Spleen (tissue), 11 donors: ENCODE measurements at regions not wholly inside any gene's neighbourhood (a gene's known extent, or its start where the extent isn't known, plus 50 kb on each side); places are given as distances from the start of the nearest gene placed in this dataset.

Experiments used
- DNase-seq: peaks from one replicate; pipeline ENCODE4 v3.0.0-alpha.2; 2020
- H3K27ac ChIP-seq, 8 donors: fragments of 200-600 bp; sonication (generic) in 7 of 8; 1 replicate in 4 of 8; 2 replicates in 4 of 8; pipeline versions ENCODE4 v1.5.0 to v1.8.0; 2016 to 2021; ENCODE audit warnings: inconsistent platforms in 4 of 8, mild to moderate bottlenecking in 4 of 8, moderate library complexity in 1 of 8
- H3K27me3 ChIP-seq, 7 donors: fragments of 200-600 bp; sonication (generic) in 6 of 7; replicated peaks in 1 of 7; 1 replicate in 4 of 7; 2 replicates in 3 of 7; pipeline versions ENCODE4 v1.5.0 to v1.8.0; 2016 to 2021; ENCODE audit warnings: inconsistent platforms in 3 of 7, mild to moderate bottlenecking in 1 of 7
- H3K36me3 ChIP-seq, 6 donors: fragments of 200-600 bp; sonication (generic) in 5 of 6; 1 replicate in 4 of 6; 2 replicates in 2 of 6; pipeline versions ENCODE4 v1.5.0 to v1.8.0; 2016 to 2021; ENCODE audit warnings: inconsistent platforms in 2 of 6
- H3K4me1 ChIP-seq, 6 donors: fragments of 200-600 bp; sonication (generic) in 5 of 6; 1 replicate in 3 of 6; 2 replicates in 3 of 6; pipeline versions ENCODE4 v1.5.0 to v1.8.0; 2016 to 2021; ENCODE audit warnings: inconsistent platforms in 3 of 6
- H3K4me3 ChIP-seq, 8 donors: fragments of 200-600 bp; sonication (generic) in 7 of 8; 1 replicate in 4 of 8; 2 replicates in 4 of 8; pipeline versions ENCODE4 v1.5.0 to v1.8.0; 2016 to 2021; ENCODE audit warnings: inconsistent platforms in 4 of 8, mild to moderate bottlenecking in 4 of 8, moderate library complexity in 2 of 8
- H3K9me3 ChIP-seq, 8 donors: fragments of 200-600 bp; sonication (generic) in 7 of 8; 1 replicate in 4 of 8; 2 replicates in 4 of 8; pipeline versions ENCODE4 v1.5.0 to v1.8.0; 2016 to 2021; ENCODE audit warnings: inconsistent platforms in 4 of 8
- POLR2A ChIP-seq, 3 donors: fragments of 450-650 bp; IDR thresholded peaks; one replicate each; pipeline ENCODE4 v1.5.1; 2017; ENCODE audit warnings: antibody characterized with exemption in 3 of 3, mild to moderate bottlenecking in 1 of 3
- POLR2AphosphoS5 ChIP-seq, 3 donors: sonication (generic); formaldehyde crosslinking; IDR thresholded peaks; one replicate each; pipeline ENCODE4 v1.5.1; 2017; ENCODE audit warnings: antibody characterized with exemption in 3 of 3
- WGBS, 5 donors: extraction: QIAGEN DNeasy Blood & Tissue Kit in 3 of 5; methylation state at CpG; one replicate each; pipeline versions ENCODE4 v1.1.5 to v1.1.7; 2013 to 2018; 5-methylcytosine and 5-hydroxymethylcytosine counted together
- intact Hi-C: fragments of 100-400 bp; cut with DNase I; formaldehyde crosslinking; loops from one replicate; pipeline ENCODE4 v1.15.0; 2023; ENCODE audit warnings: low total_unique reads
- TF ChIP-seq, protein P1 (sequence below), 11 experiments: fragments of 200-600 bp in 7 of 11; fragments of 450-650 bp in 4 of 11; sonication (generic) in 4 of 11; IDR thresholded peaks in 8 of 11; conservative IDR thresholded peaks in 3 of 11; 1 replicate in 7 of 11; 2 replicates in 4 of 11; pipeline versions ENCODE4 v1.4.0 to v1.8.0; 2016 to 2021; ENCODE audit warnings: antibody characterized with exemption in 11 of 11, inconsistent platforms in 4 of 11, mild to moderate bottlenecking in 1 of 11
- donor health status: healthy with polysubstance abuse.
- donor health status: DM: no; HTN: no; CAD: no; lungs with moderate emphysema.
- donor health status: DM: no; HTN: no; CAD: no.
- donor health status: Bipolar disorder and iron deficiency.
- donor health status: healthy.
- donor health status: DM: no; HTN: no; CAD: no.
- donor health status: DM: yes; HTN: yes; CAD: no.

DNA sequence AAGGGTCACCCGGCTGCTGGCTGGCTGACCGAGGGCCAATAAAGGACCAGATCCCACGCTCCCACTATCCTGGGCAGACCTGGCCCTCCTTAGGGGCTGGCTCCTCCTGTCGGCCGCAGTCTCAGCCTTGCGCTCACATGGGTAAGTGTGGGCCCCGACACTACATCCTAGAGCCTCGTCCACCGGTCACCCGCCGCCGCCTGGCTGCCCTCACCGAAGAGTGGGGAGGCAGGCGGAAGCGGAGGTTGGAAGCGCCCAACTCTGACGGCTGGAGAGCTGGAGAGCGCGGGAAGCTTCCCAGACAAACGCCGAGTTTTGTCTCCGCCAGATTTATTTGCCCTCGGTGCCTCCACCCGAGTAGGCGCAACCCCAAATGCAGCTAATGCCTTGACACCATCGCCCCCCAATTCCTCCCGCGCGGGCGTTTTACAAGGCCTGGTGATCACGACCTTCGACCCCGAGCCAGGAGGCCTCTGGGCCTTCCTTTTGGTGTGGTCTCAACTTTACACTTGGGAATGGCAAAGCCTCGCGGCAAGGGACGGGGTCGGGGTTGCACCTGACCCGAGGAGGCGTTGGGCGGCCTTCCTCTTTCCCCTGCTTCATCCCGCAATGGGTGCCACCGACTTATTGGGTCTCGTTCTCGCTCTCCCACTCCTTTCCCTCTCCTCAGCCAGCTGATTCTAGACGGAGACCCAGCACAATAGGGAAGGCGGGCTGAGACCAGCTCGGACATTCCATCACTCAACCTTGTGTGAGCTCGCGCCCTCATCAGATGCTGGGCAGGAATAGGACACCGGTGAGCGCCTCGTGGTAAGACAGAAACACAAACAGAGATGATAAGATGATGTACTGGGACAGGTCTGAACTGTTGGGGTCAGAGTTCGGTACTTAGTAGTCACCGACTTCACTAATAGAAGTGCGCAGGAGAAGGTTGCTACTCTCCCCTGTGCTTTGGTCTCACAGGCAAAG, 78.3 kb upstream of the ANO4 start:
- H3K4me3 ChIP-seq = peak overlapping the region in 3 of 8 donors; percentile 17 to 49 (median 20)
- DNase-seq = peak; percentile 65
- H3K4me1 ChIP-seq = peaks cover 0 to 15% (median 7%) of the 10 kb centered on the region in 6 donors
- intact Hi-C loops = no loop called here
- H3K9me3 ChIP-seq = no peaks in the 10 kb centered on the region
- TF ChIP-seq, protein P1, sequence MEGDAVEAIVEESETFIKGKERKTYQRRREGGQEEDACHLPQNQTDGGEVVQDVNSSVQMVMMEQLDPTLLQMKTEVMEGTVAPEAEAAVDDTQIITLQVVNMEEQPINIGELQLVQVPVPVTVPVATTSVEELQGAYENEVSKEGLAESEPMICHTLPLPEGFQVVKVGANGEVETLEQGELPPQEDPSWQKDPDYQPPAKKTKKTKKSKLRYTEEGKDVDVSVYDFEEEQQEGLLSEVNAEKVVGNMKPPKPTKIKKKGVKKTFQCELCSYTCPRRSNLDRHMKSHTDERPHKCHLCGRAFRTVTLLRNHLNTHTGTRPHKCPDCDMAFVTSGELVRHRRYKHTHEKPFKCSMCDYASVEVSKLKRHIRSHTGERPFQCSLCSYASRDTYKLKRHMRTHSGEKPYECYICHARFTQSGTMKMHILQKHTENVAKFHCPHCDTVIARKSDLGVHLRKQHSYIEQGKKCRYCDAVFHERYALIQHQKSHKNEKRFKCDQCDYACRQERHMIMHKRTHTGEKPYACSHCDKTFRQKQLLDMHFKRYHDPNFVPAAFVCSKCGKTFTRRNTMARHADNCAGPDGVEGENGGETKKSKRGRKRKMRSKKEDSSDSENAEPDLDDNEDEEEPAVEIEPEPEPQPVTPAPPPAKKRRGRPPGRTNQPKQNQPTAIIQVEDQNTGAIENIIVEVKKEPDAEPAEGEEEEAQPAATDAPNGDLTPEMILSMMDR (IDR thresholded peaks at IDR 0.05 in 8 of 11, conservative IDR thresholded peaks at IDR 0.05 in 3 of 11) = no peak
- TF ChIP-seq POLR2A (IDR thresholded peaks at IDR 0.05) (no peak), POLR2AphosphoS5 (IDR thresholded peaks at IDR 0.05) (no peak)
- peaks cover 0 to 58% (median 35%) of the 10 kb centered on the region in 7 donors for H3K27me3 ChIP-seq
- 26 to 37% (median 32%) methylated on average over 42 to 55 of the region's 55 CpGs for WGBS, 5 donors
- no peak overlapping the region for H3K27ac ChIP-seq
- H3K36me3 ChIP-seq = no peaks in the 10 kb centered on the region

DNA sequence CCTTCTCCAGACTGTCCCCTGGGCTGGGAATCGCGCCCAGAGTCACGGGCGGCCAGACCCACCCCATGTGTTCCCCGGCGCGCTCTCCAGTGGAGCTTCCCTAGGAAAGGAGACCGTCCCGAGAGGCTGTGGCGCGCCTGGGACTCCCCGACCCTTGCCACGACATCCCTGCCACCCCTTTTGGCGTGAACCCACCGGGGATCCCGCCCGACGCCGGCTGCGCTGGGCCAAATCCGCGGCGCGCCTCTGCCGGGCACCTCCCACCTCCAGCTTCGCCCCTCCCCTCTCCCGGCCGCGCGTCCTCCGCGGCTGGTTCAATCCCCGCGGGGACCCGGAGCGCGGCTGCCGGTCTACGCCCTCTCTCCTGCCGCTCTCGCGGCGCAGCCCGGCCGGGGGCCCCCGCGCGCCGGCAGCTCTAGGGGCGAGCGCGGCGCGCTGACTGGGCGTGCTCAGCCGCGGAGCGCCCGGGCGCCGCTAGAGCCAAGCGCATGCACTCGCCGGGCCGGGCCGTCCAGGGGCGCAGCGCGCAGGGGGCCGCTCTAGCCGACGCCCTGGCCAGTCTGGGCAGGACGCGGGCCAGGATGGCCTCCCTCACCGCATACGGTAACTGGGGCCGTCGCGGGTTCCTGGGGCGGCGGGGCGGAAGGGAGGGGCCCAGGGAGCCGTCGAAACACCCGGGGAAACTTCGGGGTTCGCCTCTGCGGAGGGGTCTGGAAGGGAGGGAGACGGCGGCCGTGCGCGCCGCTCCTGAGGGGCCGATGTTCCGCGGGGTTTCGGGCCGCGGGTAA, 77.4 kb upstream of the ANO4 start:
- H3K9me3 ChIP-seq = no peaks in the 10 kb centered on the region
- no peaks in the 10 kb centered on the region for H3K36me3 ChIP-seq
- peak; percentile 66 for DNase-seq
- H3K4me3 ChIP-seq = peak overlapping the region in 4 of 8 donors; percentile 12 to 49 (median 18)
- H3K4me1 ChIP-seq = peaks cover 0 to 15% (median 7%) of the 10 kb centered on the region in 6 donors
- no peak overlapping the region for H3K27ac ChIP-seq
- intact Hi-C loops = no loop called here
- no peak for TF ChIP-seq POLR2A (IDR thresholded peaks at IDR 0.05)
- TF ChIP-seq POLR2AphosphoS5 (IDR thresholded peaks at IDR 0.05) = no peak
- TF ChIP-seq, protein P1 (IDR thresholded peaks at IDR 0.05 in 8 of 11, conservative IDR thresholded peaks at IDR 0.05 in 3 of 11) = no peak
- WGBS, 5 donors = 4 to 15% (median 6%) methylated on average over 31 to 100 of the region's 100 CpGs
- peaks cover 0 to 58% (median 35%) of the 10 kb centered on the region in 7 donors for H3K27me3 ChIP-seq

DNA sequence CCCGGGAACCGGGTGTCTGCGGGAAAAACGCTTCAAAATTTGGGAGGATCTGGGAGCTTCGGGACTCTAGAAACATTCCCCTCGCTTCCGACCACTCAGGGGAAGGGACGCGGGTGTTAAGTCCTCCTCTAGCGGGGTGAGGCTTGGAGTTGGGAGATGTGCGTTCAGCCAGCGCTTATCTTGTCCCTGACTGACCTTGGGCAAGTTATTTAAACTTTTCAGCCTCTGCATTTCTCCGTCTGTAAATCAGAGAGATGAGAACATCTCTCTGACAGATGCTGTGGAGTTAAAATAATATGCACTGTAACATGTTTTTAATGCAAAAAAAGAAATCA, 76.9 kb upstream of the ANO4 start:
- peaks cover 0 to 15% (median 7%) of the 10 kb centered on the region in 6 donors for H3K4me1 ChIP-seq
- no peak overlapping the region for H3K27ac ChIP-seq
- intact Hi-C loops = no loop called here
- H3K27me3 ChIP-seq = peaks cover 0 to 58% (median 35%) of the 10 kb centered on the region in 7 donors
- H3K4me3 ChIP-seq = peak overlapping the region in 1 of 8 donors; percentile 49
- no peaks in the 10 kb centered on the region for H3K9me3 ChIP-seq
- no peaks in the 10 kb centered on the region for H3K36me3 ChIP-seq
- 3 to 9% (median 6%) methylated on average over 13 of the region's 13 CpGs for WGBS, 5 donors
- DNase-seq = no peak
- TF ChIP-seq POLR2A (IDR thresholded peaks at IDR 0.05) = no peak
- TF ChIP-seq POLR2AphosphoS5 (IDR thresholded peaks at IDR 0.05) = no peak
- TF ChIP-seq, protein P1 (IDR thresholded peaks at IDR 0.05 in 8 of 11, conservative IDR thresholded peaks at IDR 0.05 in 3 of 11) = no peak
